A673 (cell line): ENCODE measurements at regions not wholly inside any gene's neighbourhood (a gene's known extent, or its start where the extent isn't known, plus 50 kb on each side); places are given as distances from the start of the nearest gene placed in this dataset.

Experiments
- BruUV-seq: library from RNA; stranded (reverse); fragments of 400-500 nt; replicated peaks from 2 replicates; lab custom pipeline; 2021; lab: Mats Ljungman, UMichigan
- CTCF ChIA-PET: fragments of 300-600 bp; sonication (Branson Sonifier 250); formaldehyde crosslinking; loops from one replicate; lab custom pipeline; 2022; ENCODE audit warnings: antibody characterized with exemption; lab: Charles Lee
- POLR2A ChIA-PET: fragments of 300-600 bp; sonication (Branson Sonifier 250); formaldehyde crosslinking; loops from one replicate; lab custom pipeline; 2022; ENCODE audit warnings: antibody characterized with exemption; ENCODE audit not compliant: low non-redundant PET; lab: Charles Lee
- DNase-seq: peaks from one replicate; pipeline ENCODE4 v3.0.0-alpha.2; 2015; ENCODE audit warnings: low spot score
- H3K27ac ChIP-seq: fragments of 200-600 bp; sonication (generic); 2 replicates; pipeline ENCODE4 v1.5.1; 2016; ENCODE audit warnings: mixed run types, low read depth, mild to moderate bottlenecking, mixed read lengths, antibody characterized with exemption, low read length; ENCODE audit not compliant: poor library complexity, severe bottlenecking
- H3K27me3 ChIP-seq: fragments of 200-600 bp; sonication (generic); replicated peaks from 2 replicates; pipeline ENCODE4 v1.6.1; 2017; ENCODE audit warnings: mixed run types, low read depth, mild to moderate bottlenecking, mixed read lengths, antibody characterized with exemption, low read length; ENCODE audit not compliant: insufficient read depth, poor library complexity
- H3K36me3 ChIP-seq: fragments of 200-600 bp; sonication (generic); 2 replicates; pipeline ENCODE4 v1.6.1; 2016; ENCODE audit warnings: mixed run types, mild to moderate bottlenecking, mixed read lengths, antibody characterized with exemption, low read length; ENCODE audit not compliant: insufficient read depth, poor library complexity, severe bottlenecking
- H3K4me1 ChIP-seq: fragments of 200-600 bp; sonication (generic); 2 replicates; pipeline ENCODE4 v1.6.1; 2017; ENCODE audit warnings: mixed run types, mild to moderate bottlenecking, mixed read lengths, antibody characterized with exemption, low read length; ENCODE audit not compliant: insufficient read depth, poor library complexity, severe bottlenecking
- H3K4me3 ChIP-seq: fragments of 200-600 bp; sonication (generic); 2 replicates; pipeline ENCODE4 v1.5.1; 2016; ENCODE audit warnings: low read depth, mixed run types, mild to moderate bottlenecking, mixed read lengths, low read length; ENCODE audit not compliant: poor library complexity, severe bottlenecking
- H3K9me3 ChIP-seq: fragments of 200-600 bp; sonication (generic); 2 replicates; pipeline ENCODE4 v1.6.1; 2016; ENCODE audit warnings: mixed run types, low read depth, mild to moderate bottlenecking, mixed read lengths, antibody characterized with exemption, low read length; ENCODE audit not compliant: poor library complexity, severe bottlenecking
- CTCF ChIP-seq: fragments of 300-800, 200-600 bp; sonication (generic); conservative IDR thresholded peaks from 2 replicates; pipeline ENCODE4 v1.5.1; 2017; ENCODE audit warnings: low read depth, mild to moderate bottlenecking, antibody characterized with exemption, low read length, moderate library complexity, mixed read lengths
- EZH2 ChIP-seq: fragments of 200-600 bp; sonication (generic); IDR thresholded peaks from 2 replicates; pipeline ENCODE4 v1.6.1; 2017; ENCODE audit warnings: borderline replicate concordance, low read depth, mild to moderate bottlenecking, mixed read lengths, antibody characterized with exemption, low read length; ENCODE audit not compliant: poor library complexity, severe bottlenecking
- intact Hi-C: fragments of 100-400 bp; cut with micrococcal nuclease; formaldehyde crosslinking; loops from one replicate; pipeline ENCODE4 v1.10.0; 2022; ENCODE audit not compliant: unreplicated experiment

- no peaks in the 10 kb centered on the region for H3K36me3 ChIP-seq
- no peak overlapping the region for H3K4me3 ChIP-seq
- intact Hi-C loops = no loop called here
- H3K4me1 ChIP-seq = no peaks in the 10 kb centered on the region
- BruUV-seq = no TSS peak
- H3K27ac ChIP-seq = no peak overlapping the region
- H3K9me3 ChIP-seq = no peaks in the 10 kb centered on the region
- H3K27me3 ChIP-seq = no peaks in the 10 kb centered on the region
- DNase-seq = no peak
- ChIA-PET CTCF (no interaction called here), POLR2A (no interaction called here)
- TF ChIP-seq CTCF (no peak), EZH2 (no peak)
These were observed 213.7 kb downstream of the CWF19L2 start for GRCh38 chr11:107243929-107244328.

DNA sequence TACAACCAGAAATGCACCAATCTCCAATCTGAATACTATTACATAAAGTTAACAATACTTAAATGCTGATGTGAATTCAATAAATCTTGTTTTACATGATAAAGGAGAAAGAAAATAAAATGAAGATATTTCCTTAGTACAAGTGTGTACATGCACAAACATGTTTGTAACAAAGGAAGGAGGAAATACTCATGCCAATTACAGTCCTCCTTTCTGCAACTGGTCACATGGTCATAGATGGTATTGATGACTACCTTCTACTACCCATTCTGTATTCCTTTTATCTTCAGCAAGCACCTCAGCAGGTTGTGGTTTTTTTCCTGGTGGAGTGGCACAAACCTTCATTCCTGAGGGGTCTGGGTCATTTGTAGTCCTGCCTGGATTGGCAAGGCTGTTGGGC is 214.2 kb upstream of the GUCY1A2 start:
- POLR2A ChIA-PET = no interaction called here
- CTCF ChIA-PET = no interaction called here
- no peak for DNase-seq
- H3K4me1 ChIP-seq = no peaks in the 10 kb centered on the region
- no peaks in the 10 kb centered on the region for H3K36me3 ChIP-seq
- no TSS peak for BruUV-seq
- H3K27ac ChIP-seq = no peak overlapping the region
- no peaks in the 10 kb centered on the region for H3K27me3 ChIP-seq
- intact Hi-C loops = no loop called here
- no peak overlapping the region for H3K4me3 ChIP-seq
- no peaks in the 10 kb centered on the region for H3K9me3 ChIP-seq
- TF ChIP-seq EZH2 (no peak), CTCF (no peak)

DNA sequence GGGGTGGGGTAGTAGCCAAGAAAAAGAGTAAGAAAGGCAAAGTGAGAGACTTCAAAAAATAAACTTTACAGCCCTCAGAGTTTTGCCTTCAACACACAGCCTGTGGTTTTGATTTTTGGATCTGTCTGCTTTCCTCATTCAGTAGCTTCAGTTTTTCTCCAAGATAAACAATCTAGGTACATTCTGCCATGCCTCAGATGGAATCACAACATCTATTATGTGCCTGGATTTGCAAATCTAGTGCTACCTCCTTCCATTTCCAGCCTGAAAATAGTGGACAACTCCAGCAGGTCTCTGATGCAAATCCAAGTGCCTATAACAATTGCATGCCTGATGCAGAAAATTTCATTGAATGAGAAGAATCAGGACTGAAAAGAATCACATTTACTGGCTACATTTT is 206.6 kb upstream of the GUCY1A2 start:
- ChIA-PET CTCF (no interaction called here), POLR2A (no interaction called here)
- no peak for DNase-seq
- Histone ChIP-seq H3K27me3 (no peaks in the 10 kb centered on the region), H3K4me1 (no peaks in the 10 kb centered on the region), H3K36me3 (no peaks in the 10 kb centered on the region), H3K4me3 (no peak overlapping the region), H3K27ac (no peak overlapping the region), H3K9me3 (no peaks in the 10 kb centered on the region)
- TF ChIP-seq EZH2 (no peak), CTCF (no peak)
- intact Hi-C loops = no loop called here
- BruUV-seq = no TSS peak
